GM21423 (cell line): ENCODE measurements at regions not wholly inside any gene's neighbourhood (a gene's known extent, or its start where the extent isn't known, plus 50 kb on each side); places are given as distances from the start of the nearest gene placed in this dataset.

ENCODE experiments used
- ATAC-seq: cut with Tn5 transposase; IDR thresholded peaks from one replicate; pipeline ENCODE4 v1.9.1; 2021; ENCODE audit warnings: mild to moderate bottlenecking, moderate library complexity; ENCODE audit not compliant: unreplicated experiment

GRCh38 chr6:20312606-20313005 lies 89.1 kb upstream of the E2F3 start:
- no peak for ATAC-seq

DNA sequence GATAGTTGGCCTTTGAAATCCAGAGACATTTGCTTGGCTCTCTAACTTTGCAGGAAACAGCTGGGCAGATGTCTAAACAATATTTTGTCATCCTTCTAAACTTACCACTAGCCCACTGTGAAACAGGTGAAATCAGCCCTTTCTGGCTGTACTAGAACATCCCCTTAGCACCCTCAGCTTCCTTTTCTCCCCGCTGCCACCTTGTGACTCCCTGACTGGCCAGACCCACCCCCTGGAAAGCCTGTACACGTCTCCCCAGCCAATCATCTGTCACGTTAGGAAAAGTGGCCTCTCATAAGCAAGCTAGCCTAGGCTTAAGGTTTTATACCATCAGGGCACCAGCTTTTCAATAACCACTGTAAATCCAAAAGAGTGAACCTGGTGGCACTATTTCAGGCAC lies 88.6 kb upstream of the E2F3 start:
- ATAC-seq: no peak

DNA sequence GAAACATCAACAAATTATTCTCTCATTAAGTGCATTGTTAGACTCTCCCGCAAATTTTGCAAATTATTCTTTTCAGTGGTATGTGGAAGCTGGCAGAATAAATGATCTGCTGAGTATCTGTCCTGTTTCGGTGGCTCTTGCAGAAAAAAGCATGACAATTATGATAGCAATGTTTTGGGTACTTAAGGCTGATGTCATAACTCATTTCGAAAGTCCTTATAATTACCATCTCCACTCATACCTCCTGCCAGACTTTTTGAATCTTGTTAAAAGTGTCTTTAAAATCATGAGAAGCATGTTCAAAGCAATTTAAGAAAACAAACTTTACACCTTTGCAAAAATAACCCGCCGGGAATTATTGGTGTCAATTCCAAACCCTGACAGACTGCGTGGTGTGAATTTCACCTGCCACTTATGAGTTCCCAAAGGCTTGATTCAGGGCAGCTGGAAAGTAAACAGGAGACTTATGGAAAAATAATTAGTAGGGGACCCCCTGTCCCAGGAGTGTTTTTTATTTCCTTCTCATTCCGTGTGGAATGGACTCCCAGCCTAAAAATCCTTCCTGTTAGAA lies 87.6 kb upstream of the E2F3 start:
- ATAC-seq: no peak

DNA sequence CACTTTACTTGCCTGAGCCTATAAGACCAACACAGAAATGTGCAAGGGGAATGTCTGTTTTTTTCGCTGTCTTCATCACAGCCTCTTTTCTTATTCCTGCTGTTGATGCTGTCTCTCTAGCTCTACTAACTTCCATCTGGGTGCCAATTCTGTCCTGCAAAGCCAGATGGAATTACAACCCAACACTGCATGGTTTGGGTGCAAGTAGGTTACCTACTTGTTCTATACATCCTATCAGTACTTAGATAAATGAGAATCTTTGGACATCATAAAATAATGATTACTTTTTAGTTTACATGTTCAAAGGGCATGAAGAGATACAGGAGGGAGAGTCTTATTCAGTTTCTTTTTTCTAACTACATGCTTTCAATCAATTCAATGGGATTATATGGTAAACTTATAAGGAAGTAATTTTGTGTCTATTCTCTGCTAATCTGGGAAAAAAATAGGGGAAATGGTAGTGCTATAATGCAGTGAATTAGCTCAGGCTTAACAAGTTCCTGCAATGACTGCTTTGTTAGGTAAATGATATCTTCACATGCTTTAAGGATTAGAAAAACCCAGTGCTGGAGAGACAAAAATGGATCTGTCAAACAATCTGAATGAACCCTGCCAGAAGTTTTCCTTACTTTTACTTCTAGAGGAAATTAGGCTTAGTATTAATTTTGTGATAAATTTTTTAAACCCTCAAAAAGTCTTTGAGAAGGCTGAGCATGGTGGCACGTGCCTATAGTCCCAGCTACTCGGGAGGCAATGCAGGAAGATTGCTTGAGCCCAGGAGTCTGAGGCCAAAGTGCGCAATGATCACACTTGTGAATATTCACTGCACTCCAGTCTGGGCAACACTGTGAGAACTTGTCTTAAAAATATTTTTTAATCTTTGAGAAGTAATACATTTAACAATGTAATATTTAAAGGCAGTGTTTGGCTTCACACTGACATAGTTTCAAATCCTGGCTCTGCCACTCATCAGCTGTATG lies 86.5 kb upstream of the E2F3 start:
- no peak for ATAC-seq

DNA sequence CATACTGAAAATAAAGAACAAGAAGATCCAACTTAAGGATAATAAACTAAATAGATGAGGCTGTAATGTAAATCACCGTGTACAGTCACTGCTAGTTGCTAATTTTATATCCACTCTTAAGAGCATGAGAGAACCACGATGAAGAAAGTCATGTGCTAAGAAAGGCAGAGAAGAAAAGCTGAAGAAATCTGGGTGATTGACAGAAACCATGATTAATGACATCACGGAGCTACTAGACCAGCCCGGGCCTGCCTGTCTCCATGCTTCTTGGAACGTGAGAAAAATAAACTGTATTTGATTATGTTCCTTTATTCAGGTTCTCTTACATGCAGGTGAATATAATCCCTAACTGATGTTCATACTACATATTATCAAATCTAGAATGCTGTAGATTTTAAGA lies 84.2 kb upstream of the E2F3 start:
- ATAC-seq: no peak

DNA sequence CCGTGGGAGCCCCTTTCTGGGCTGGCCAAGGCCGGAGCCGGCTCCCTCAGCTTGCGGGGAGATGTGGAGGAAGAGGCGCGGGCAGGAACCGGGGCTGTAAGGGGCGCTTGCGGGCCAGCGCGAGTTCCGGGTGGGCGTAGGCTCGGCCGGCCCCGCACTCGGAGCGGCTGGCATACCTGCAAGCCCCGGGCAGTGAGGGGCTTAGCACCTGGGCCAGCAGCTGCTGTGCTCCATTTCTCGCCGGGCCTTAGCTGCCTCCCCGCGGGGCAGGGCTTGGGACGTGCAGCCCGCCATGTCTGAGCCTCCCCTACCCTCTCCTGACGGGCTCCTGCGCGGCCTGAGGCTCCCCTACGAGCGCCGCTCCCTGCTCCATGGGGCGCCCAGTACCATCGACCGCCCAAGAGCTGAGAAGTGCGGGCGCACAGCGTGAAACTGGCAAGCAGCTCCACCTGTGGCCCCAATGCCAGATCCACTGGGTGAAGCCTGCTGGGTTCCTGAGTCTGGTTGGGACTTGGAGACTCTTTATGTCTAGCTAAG lies 82.8 kb upstream of the E2F3 start:
- ATAC-seq: no peak

GRCh38 chr6:20319520-20320357 lies 81.9 kb upstream of the E2F3 start:
- ATAC-seq: peak; percentile 98

DNA sequence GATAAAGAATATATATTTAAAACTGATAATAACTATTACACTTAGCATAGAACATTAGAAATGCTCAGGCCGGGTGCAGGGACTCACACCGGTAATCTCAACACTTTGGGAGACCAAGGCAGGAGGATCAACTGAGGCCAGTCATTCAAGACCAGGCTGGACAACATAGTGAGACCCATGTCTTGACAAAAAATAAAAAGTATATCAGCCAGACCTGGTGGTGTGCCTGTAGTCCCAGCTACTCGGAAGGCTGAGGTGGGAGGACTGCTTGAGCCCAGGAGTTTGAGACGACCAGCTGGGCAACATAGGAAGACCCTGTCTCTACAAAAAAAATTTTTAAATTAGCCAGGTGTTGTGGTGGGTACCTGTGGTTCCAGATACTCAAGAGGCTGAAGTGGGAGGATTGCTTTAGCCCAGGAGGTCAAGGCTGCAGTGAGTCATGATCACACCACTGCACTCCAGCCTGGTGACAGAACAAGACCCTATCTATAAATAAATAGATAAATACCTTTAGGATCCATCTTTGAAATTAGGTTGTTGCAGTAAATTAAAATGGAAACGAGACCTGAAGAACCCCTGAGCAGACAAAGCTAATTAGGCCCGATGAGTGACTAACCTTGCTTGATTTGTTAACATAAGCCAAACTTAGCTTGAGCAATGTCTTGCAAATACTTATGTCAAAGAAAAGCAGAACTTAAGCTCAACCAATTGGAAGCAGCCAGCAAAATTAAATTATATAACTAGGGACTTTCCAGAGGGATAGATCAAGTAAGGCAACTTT lies 75.8 kb upstream of the E2F3 start:
- no peak for ATAC-seq

- no peak for ATAC-seq
These were observed 75.3 kb upstream of the E2F3 start for GRCh38 chr6:20326422-20326728.

GRCh38 chr6:20327141-20327540 lies 74.5 kb upstream of the E2F3 start:
- ATAC-seq: no peak

- ATAC-seq: no peak
These were observed 73.3 kb upstream of the E2F3 start for GRCh38 chr6:20328266-20328923.

DNA sequence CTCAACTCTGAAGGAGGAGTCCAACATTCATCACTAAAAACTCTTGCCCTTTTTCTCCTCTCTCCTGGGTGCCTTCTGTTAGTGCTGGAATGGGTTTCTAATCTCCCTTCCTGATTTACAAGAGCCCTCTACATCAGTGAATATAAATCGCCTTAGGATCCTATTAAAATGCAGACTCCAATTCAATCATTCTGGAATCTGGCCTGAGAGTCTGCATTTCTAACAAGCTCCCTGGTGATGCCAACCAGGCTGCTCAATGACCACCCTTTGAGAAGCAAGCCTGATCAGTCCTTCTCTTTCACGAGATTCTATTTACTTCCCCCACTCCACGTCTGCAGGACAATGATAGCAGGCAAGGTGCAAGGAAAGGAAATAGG lies 72.8 kb upstream of the E2F3 start:
- no peak for ATAC-seq

GRCh38 chr6:20331042-20331441 lies 70.6 kb upstream of the E2F3 start:
- no peak for ATAC-seq

- ATAC-seq: no peak
These were observed 70.1 kb upstream of the E2F3 start for GRCh38 chr6:20331625-20332024.

GRCh38 chr6:20332441-20333006 lies 69.2 kb upstream of the E2F3 start:
- ATAC-seq: no peak

GRCh38 chr6:20333721-20334269 lies 67.9 kb upstream of the E2F3 start:
- ATAC-seq: no peak

- no peak for ATAC-seq
These were observed 67.3 kb upstream of the E2F3 start for GRCh38 chr6:20334334-20334733.

GRCh38 chr6:20334962-20335361 lies 66.7 kb upstream of the E2F3 start:
- ATAC-seq: no peak

DNA sequence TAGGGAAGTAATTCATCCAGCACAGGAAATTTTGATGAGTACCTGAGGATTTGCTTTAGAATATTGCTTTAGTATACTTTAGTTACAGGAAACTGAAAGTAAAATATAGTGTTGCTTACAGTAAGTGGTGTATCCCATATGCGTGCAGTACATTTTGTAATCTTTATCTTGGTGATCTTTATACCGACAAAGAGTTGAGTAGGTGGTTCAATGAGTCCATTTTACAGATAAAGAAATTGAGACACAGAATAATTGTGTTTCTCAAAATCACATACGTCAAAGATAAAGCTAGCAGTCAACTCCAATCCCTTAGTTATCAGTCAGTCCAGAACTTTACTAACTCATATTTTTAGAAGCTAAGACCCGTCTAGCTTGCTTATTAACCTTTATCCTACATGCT lies 65.8 kb upstream of the E2F3 start:
- no peak for ATAC-seq

DNA sequence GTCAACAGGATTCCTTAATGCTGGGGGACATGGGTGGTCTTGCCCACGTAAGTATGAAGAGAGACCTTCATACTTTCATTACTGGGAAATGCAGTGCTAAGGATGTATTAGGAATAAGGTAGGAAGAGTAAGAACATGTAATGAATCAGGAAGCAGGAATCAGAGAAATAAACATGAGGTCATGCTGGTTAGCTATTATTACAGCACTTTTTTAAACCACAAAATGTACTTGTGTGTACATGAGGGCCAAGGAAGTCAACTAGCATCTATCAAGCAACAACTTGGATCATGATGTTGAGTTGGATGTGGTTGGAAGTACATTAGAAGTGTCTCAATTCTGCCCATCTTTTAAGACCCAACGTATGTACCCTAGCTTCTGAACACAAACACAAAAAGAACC lies 63.5 kb upstream of the E2F3 start:
- ATAC-seq: no peak
